ENCODE measurements at regions not wholly inside any gene's neighbourhood (a gene's known extent, or its start where the extent isn't known, plus 50 kb on each side); places are given as distances from the start of the nearest gene placed in this dataset.

DNA sequence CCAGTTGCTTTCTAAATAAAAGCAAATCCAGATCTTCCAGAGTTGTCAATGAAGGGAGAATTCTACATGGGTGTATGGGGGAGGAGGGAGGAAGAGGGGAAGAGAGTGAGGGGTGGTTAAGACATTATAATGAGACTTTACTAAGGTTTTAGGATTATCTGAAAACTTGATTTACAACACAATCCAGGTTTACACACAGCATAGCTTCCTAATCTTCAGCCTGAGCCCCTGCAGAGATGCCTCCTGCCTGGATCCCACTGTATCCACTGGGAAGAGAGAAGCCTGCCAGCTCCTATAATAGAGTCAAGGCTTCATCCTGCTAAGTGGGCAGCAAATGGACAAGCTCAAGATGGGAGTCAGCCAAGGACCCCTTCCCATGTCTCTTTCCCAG is 85.6 kb upstream of the KIT start:
- TF ChIP-seq, protein P1, sequence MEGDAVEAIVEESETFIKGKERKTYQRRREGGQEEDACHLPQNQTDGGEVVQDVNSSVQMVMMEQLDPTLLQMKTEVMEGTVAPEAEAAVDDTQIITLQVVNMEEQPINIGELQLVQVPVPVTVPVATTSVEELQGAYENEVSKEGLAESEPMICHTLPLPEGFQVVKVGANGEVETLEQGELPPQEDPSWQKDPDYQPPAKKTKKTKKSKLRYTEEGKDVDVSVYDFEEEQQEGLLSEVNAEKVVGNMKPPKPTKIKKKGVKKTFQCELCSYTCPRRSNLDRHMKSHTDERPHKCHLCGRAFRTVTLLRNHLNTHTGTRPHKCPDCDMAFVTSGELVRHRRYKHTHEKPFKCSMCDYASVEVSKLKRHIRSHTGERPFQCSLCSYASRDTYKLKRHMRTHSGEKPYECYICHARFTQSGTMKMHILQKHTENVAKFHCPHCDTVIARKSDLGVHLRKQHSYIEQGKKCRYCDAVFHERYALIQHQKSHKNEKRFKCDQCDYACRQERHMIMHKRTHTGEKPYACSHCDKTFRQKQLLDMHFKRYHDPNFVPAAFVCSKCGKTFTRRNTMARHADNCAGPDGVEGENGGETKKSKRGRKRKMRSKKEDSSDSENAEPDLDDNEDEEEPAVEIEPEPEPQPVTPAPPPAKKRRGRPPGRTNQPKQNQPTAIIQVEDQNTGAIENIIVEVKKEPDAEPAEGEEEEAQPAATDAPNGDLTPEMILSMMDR (IDR thresholded peaks at IDR 0.05) = no peak
- TF ChIP-seq POLR2A (IDR thresholded peaks at IDR 0.05) = no peak
